Gastrocnemius medialis (tissue), 4 donors: ENCODE measurements at regions not wholly inside any gene's neighbourhood (a gene's known extent, or its start where the extent isn't known, plus 50 kb on each side); places are given as distances from the start of the nearest gene placed in this dataset.

ENCODE experiments used
- POLR2A ChIP-seq, 2 donors: fragments of 450-650 bp; IDR thresholded peaks; one replicate each; pipeline ENCODE4 v1.6.1; 2017; ENCODE audit warnings: antibody characterized with exemption in 2 of 2, mild to moderate bottlenecking in 2 of 2, moderate library complexity in 2 of 2
- TF ChIP-seq, protein P1 (sequence below), 5 experiments: fragments of 450-650 bp in 3 of 5; fragments of 200-600 bp in 2 of 5; sonication (generic) in 2 of 5; IDR thresholded peaks in 4 of 5; conservative IDR thresholded peaks in 1 of 5; 1 replicate in 4 of 5; 2 replicates in 1 of 5; pipeline ENCODE4 v1.5.1; 2016 to 2019; ENCODE audit warnings: antibody characterized with exemption in 5 of 5, mild to moderate bottlenecking in 3 of 5, moderate library complexity in 3 of 5

GRCh38 chr3:107452436-107452835 is 70.3 kb upstream of the BBX start:
- TF ChIP-seq, protein P1, sequence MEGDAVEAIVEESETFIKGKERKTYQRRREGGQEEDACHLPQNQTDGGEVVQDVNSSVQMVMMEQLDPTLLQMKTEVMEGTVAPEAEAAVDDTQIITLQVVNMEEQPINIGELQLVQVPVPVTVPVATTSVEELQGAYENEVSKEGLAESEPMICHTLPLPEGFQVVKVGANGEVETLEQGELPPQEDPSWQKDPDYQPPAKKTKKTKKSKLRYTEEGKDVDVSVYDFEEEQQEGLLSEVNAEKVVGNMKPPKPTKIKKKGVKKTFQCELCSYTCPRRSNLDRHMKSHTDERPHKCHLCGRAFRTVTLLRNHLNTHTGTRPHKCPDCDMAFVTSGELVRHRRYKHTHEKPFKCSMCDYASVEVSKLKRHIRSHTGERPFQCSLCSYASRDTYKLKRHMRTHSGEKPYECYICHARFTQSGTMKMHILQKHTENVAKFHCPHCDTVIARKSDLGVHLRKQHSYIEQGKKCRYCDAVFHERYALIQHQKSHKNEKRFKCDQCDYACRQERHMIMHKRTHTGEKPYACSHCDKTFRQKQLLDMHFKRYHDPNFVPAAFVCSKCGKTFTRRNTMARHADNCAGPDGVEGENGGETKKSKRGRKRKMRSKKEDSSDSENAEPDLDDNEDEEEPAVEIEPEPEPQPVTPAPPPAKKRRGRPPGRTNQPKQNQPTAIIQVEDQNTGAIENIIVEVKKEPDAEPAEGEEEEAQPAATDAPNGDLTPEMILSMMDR (IDR thresholded peaks at IDR 0.05 in 4 of 5, conservative IDR thresholded peaks at IDR 0.05 in 1 of 5): no peak
- TF ChIP-seq POLR2A (IDR thresholded peaks at IDR 0.05): no peak
